GM19467 (cell line): ENCODE measurements at regions not wholly inside any gene's neighbourhood (a gene's known extent, or its start where the extent isn't known, plus 50 kb on each side); places are given as distances from the start of the nearest gene placed in this dataset.
"Not testable (repeated sequence)": the region's sequence is repeated elsewhere in the genome, so short reads cannot be mapped to it uniquely, and the experiment has no call there.

ENCODE experiments used
- ATAC-seq: cut with Tn5 transposase; IDR thresholded peaks from one replicate; pipeline ENCODE4 v1.9.1; 2021; ENCODE audit warnings: mild to moderate bottlenecking, moderate library complexity; ENCODE audit not compliant: unreplicated experiment

DNA sequence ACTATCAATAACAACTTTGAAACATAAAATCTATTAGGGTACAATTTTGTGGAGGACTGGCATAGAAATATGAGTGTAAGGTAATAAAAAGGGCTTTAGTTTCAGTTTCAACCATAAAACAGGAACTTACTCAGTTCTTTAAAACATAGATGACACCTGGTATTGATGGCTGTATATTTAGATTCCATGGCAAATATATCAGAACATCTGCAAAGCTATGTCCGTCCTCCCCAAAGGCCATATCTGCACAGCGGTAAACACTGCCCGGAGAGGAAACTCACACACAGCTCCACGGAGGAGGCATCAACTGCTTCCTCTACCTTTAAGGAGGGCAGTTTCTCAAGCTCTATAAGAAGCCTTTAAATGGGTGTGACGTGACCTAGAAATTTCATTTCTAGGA is 993.3 kb downstream of the BRD1 start:
- no peak for ATAC-seq

DNA sequence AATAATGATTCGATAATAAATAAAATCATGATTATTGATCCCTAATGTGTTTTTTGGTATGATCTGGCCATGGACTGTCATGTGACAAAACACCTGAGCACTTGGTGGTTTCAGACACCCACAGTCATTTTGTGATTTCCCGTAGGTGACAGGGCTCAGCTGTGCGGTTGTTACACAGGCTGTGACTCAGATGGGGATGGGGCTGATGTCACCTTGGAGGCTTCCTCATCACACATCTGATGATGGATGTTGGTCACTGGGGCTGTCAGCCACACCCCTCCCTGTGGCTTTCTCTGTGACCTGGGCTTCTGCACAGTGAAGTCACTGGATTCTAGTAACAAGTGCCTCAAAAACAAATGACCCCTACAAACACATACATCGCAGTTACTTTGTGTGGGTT is 995.1 kb downstream of the BRD1 start:
- no peak for ATAC-seq

DNA sequence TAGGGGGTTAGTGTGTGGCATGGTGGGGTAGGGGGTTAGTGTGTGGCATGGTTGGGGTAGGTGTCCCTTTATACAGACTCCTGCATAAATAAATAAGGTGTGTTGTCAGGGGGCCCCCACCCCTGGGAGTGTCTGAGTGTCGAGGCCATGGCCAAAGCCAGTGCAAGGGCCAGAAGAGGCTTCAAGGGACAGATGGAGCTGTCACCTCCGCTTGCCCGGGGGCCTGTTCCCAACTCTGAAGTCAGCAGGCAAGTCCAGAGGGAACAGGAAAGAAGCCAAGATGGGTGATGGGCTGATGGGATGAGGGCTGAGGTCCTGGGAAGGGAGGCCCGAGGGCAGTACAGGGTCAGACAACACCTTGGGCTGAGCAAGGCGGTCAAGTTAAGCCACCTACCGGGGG is 997.8 kb downstream of the BRD1 start:
- ATAC-seq: no peak

GRCh38 chr22:48828688-48829087 is 999.0 kb downstream of the BRD1 start:
- no peak for ATAC-seq

DNA sequence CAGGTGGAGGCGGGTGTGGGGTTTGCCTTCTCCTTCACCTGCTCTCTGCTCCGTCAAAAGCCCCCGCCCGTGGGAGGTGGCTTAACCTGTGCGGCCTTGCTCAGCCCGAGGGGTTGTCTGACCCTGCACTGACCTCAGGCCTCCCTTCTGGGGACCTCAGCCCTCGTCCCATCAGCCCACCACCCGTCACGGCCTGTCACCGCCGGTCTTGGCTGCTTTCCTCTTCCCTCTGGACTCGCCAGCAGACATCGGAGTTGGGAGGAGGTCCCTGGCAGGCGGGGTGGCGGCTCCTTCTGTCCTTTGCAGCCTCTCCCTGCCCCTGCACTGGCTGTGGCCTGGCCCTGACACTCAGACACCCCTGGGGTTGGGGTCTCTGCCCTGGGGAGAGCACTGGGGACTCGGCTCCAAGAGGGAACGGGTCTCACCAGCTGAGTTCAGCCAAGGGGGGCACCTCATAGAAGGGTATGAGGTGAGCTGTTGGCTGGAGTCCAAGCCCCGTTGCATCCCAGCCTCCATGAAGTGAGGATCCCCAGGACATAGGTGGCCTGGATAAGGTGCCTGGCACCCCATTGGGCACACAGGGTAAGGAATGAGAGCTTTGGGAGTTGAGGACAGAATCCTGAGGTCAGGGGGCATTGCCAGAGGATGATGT is 999.6 kb downstream of the BRD1 start:
- ATAC-seq: no peak

DNA sequence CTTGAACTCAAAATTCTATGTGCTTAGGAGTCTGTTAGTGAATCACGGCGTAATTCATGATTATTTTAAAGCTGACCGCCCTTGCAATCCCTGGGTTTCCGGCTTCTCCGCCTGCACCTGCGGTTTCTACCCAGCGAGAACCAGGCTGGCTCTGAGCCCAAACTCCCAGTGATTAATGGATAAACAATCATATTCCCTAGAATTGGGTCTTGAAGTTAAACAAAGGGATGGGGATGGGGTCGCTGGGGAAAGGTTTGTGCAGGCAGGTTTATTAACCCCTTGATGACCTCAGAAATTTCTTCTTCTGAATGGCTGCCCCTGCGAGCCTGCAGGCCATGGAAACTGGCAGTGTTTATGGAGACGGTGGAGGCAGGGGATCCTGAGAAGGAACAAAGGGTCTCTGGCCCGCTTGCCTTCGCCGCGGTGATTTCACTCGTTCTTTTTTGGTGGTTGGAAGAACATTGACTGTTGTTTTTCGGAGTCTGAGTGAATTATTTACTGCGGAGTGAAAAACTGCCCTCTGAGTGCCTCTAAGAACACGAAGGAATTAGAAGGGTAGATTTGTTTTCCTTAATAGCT is 1000.3 kb downstream of the BRD1 start:
- ATAC-seq: no peak

GRCh38 chr22:48826546-48826945 is 1001.1 kb downstream of the BRD1 start:
- ATAC-seq: no peak

- ATAC-seq: no peak
Observed at GRCh38 chr22:48825802-48826520, 1001.7 kb downstream of the BRD1 start.

- no peak for ATAC-seq
Observed at GRCh38 chr22:48824712-48825651, 1002.7 kb downstream of the BRD1 start.

DNA sequence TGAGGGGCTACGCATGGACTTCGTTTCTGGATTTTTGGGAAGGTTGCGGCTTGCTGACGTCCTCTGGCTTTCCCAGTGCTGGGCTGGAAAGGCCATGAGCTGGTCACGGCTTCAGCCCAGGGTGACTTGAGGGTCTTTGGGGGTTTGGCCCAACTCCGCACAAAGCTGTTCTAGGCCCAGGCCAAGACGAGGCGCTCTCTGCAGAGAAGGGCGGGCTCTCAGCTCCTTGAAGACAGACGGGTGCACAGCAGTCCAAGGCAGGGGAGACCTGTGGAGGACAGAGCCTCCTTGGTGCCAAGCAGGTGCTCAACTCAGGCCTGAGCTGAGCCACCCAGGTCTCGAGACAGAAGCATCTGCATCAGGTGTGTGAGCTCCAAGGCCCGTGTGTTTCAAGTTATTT is 1003.7 kb downstream of the BRD1 start:
- ATAC-seq: no peak

DNA sequence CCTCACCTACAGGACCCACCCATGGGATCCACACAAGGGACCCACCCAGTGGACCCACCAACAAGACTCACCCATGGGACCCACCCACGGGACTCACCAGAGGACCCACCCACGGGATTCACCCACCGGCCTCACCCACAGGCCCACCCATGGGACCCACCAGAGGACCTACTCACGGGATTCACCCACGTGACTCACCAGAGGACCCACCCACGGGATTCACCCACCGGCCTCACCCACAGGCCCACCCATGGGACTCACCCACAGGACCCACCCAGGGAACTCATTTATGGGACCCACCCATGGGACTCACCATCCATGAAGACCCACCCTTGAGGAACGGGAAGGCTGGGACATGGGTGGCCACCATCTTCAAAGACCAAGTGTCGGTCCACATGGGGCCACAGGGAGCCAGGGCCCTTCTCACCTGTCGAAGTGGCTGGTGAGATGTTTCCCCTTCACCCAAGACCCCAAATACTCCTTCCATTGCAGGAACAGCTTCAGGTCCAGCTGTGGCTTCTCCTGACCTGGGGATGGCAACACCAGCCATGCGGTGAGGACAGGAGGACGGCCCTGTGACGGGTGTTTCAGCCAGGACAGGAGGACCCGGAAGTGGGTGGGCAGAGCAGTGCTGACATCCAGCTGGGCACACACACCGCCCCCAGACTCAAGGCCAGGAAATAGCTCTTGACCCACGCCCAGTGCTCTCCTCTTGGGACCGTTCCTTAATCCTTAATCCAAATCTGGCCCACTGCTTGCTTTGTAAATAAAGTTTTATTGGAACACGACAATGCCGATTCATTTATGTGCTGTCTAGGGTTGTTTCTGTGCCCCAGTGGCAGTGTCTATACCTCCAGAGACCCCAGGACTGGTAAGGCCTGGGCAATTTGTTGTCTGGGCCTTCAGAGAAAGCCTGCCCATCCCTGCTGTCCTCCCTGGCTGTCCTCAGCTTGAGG is 1005.1 kb downstream of the BRD1 start:
- no peak for ATAC-seq

- ATAC-seq: no peak
Observed at GRCh38 chr22:48821727-48822126, 1005.9 kb downstream of the BRD1 start.

DNA sequence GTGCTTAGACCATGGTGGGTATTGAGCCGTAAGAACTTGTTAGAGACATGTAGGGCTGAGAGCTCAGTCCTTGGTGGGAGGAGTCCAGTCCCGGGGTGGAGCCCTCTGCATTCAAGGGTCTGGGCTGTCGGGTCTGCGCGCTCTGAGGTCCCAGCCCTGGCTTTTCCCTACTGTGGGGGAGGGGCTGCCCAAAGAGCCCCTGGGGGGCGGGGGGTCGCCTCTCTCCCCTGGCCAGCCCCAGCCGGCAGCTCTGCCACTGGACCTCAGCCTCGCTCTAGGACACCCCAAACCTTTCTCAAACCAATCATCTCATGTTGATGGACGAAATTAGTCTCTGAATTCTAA is 1006.4 kb downstream of the BRD1 start:
- ATAC-seq: no peak

GRCh38 chr22:48820481-48821345 is 1007.0 kb downstream of the BRD1 start:
- ATAC-seq: no peak

DNA sequence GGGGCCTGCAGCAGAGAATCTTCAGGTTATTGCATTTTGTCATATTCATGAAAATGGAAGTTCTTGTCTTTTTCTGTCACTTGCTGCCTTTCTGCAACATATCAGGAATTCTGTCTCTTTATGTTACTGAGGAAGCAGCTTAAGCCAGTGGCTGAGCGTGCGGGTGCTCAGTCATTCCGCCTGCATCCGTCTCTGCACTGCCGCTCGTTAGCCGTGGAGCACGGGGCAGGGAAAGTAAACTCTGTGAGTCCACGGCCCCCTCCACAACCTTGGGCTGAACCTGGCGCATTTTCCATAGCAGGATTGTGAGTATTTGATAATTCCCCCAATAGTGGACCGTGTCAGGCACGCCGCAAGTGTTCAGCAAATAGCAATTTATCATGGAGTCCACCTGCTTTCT is 1007.7 kb downstream of the BRD1 start:
- ATAC-seq: no peak

DNA sequence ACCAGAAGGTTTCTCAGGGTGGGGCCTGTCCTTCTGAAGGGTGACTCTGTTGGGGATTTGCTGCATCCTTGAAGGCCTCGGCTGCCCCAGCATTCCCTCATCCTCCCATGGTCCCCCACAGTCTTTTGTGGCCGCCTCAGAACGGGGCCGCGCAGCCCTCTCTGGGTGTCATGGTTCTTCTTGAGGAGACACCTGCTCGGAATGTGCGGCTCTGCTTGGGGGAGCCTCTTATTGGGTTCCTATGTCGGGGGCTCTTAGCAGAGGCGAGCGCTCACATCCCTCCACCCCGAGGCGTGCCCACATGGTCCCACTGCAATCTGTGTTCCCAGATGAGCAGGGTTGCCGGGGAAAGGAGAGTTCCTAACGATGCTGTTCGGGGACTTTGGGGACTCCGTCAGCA is 1008.4 kb downstream of the BRD1 start:
- no peak for ATAC-seq

GRCh38 chr22:48817491-48817890 is 1010.2 kb downstream of the BRD1 start:
- not testable (repeated sequence) for ATAC-seq

- ATAC-seq: no peak
Observed at GRCh38 chr22:48811885-48812284, 1015.8 kb downstream of the BRD1 start.
